CD4-positive, alpha-beta T cell treated with Interleukin-10 for 1 hour (primary cell): ENCODE measurements at regions not wholly inside any gene's neighbourhood (a gene's known extent, or its start where the extent isn't known, plus 50 kb on each side); places are given as distances from the start of the nearest gene placed in this dataset.
"Not testable (repeated sequence)": the region's sequence is repeated elsewhere in the genome, so short reads cannot be mapped to it uniquely, and the experiment has no call there.

Experiments
- DNase-seq: peaks from one replicate; pipeline ENCODE4 v3.0.0-alpha.2; 2020

- no peak for DNase-seq
These were observed 687.9 kb downstream of the MECOM start for GRCh38 chr3:168975576-168975975.

DNA sequence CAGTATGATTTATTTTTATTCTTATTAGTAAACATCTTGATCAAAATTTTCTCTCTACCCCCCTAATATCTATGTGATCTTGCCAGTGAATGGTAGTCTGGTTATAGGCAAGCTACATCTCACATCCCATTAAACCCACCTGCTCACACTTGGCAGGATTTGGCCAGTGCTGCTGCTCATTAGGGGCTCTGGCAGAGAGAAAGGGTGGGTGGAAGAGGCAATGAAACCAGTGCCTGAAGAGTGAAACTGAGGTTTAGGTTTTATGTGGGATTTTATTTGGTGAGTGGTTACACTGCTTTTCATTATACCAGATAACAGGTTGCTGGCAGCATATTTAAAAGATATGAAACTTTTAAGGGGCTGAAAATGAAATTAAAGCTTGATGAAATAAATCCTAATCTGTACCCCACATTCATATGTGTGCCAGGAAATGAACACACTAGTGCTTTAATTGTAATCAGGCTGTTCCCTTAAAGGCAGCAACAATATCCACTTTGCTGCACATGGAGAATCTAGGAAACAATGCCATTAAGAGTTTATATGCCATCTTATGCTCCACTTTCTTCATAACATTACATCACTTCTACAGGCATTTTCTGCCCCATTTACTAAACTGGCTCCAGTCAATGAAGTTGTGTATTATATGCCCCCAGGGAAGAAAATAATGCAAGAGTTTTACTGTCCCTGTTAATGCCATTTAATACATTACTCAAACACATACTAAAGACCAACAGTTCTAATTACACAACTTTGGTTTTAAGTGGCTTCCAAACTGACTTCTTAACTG, 688.7 kb downstream of the MECOM start:
- no peak for DNase-seq

GRCh38 chr3:168973897-168974296, 689.6 kb downstream of the MECOM start:
- DNase-seq: no peak

GRCh38 chr3:168973206-168973605, 690.3 kb downstream of the MECOM start:
- no peak for DNase-seq

DNA sequence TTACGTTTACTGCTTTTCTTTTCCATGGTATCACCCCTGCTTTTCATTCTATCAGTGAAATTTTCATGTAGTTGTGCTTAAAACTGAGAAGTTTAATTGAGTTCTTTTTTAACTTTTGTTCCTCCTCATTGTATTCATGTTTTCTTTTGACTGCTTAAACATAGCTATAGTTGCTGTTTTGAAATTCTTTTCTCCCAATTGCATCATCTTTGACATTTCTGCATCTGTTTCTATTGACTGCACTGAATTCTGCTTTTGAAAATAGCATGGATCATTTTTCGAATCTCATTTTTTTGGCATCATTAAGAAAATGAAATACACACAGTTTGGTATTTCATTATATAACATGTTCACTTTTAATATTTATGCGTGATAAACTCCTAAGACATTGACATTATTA, 694.9 kb downstream of the MECOM start:
- no peak for DNase-seq

DNA sequence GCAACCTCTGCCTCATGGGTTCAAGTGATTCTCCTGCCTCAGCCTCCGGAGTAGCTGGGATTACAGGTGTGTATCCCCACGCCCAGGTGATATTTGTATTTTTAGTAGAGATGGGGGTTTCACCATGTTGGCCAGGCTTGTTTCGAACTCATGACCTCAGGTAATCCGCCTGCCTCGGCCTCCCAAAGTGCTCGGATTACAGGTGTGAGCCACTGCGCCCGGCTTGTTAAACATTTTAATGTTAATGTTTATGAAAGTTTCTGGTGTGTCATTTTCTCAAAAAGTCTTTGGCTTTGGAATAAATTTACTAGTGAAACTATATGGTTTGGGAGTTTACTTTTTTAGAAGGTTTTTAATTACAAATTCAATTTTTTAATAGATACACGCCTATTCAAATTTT, 698.8 kb downstream of the MECOM start:
- DNase-seq: no peak

GRCh38 chr3:168961271-168961670, 702.2 kb downstream of the MECOM start:
- DNase-seq: no peak

- DNase-seq: no peak
These were observed 703.8 kb downstream of the MECOM start for GRCh38 chr3:168959731-168960130.

- DNase-seq: no peak
These were observed 705.0 kb downstream of the MECOM start for GRCh38 chr3:168958466-168958865.

DNA sequence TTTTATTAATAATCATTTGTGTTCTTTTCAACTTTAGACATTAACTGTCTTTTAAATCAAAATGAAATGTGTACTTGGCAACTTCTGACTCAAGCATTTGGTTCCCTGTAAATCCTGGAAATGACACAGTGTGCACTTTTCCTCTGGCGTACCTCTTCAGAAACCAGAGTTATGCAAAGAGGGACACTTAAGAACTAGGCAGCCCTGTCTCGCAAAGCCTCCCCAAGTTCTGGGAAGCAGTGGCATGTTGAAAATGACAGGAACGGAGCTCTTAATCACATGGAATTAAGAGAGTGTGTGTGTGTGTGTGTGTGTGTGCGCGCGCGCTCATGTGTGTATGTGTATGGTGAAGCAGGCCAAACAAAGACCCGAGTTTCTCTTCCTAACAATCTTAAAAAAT, 707.4 kb downstream of the MECOM start:
- no peak for DNase-seq

GRCh38 chr3:168952551-168952950, 711.0 kb downstream of the MECOM start:
- DNase-seq: no peak

DNA sequence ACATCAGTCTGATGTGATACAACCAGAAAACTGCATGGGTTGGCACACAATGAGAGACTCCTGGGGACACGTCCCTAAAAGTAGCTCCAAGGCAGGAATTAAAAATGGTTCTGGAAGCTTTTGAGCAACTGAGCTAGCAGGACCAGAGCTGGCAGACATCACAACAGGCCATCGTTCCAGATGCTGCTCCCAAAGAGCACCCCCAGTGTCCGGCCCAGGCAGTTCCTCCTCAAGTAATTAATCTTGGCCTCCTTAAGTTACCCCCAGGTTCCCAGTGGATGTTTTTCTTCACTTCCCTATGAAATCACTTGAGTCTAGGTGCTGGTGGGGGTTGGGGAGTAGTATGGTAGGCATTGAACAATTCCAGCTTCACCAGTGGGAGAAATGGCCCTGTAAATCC, 711.6 kb downstream of the MECOM start:
- no peak for DNase-seq

DNA sequence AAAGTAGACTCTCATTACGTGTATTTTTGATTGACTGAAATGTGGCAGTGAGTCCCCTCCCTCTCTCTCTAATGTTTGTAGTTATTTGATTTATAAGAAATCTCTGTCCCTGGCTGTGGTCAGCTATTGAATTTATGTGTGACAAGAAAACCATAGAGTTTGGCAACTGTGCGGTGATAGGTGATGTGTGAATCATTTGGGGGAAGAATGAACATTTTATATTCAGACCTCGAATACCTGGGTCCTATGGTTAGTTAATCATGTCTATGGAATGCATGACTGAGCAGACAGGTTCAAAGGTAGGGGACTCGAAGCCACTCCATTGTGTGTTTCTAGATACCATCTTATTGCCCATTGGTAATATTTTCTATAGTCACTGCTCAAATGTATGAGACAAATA, 712.1 kb downstream of the MECOM start:
- no peak for DNase-seq

DNA sequence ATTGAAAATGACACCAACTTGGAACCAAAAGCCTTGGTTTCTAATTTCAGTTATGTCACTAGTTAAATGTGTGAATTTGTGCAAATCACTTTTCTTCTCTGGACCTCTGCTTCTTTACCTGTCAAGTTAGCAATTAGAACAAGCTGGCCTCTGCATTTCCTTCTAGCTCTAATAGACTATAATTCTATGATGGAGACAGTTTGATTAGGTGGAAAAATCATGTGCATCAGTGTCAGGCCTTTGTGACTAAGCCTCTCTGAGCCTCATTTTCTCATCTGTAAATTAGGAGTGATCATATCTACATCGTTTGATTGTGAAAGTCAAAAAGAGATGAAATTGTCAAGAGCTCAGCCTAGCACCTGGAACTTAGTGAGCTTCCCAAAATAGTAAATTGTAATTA, 712.9 kb downstream of the MECOM start:
- DNase-seq: no peak

DNA sequence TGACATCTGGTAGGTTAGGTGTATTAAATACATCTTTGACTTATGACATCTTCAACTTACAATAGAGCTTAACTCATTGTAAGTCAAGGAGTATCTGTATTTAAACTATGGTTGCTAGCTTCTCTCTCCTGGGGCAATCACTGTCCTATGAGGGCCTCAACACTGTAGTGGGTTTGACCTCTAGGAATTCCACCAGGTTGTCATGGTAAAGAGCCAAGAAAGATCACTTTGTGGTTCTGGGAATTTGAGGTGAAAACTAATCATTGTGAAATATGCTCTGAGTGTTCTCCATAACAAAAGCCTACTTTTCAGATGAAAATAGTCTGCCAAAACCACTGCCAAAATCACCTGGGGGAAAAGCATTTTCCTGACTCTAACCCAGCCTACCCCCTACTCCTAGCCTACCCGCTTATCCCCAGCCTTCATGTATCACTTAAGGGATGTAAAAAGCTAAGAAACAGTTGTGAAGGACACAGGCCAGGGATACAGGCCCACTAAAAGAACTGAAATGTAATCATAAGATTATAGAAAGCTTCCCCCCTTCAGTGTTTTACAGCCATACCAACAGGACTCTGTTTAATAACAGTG, 723.8 kb downstream of the MECOM start:
- no peak for DNase-seq

DNA sequence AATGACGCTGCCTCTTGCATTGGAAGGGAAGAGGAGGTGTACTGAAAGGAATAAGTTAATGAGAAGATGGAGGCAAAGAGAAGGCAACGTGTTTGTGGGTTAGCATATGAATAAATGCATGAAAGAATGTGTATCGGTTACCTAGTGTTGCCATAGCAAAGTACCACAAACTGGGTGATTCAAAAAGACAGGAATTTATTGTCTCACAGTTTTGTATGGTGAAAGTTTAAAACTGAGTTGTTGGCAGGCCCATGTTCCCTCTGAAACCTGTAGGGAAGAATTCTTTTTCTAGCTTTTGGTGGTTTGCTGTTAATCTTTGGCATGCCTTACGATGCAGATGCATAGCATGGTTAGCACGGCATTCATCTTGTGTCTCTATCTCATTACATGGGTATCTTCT, 729.9 kb downstream of the MECOM start:
- DNase-seq: no peak

GRCh38 chr3:168929997-168930396, 733.5 kb downstream of the MECOM start:
- not testable (repeated sequence) for DNase-seq

GRCh38 chr3:168926426-168926825, 737.1 kb downstream of the MECOM start:
- DNase-seq: no peak

DNA sequence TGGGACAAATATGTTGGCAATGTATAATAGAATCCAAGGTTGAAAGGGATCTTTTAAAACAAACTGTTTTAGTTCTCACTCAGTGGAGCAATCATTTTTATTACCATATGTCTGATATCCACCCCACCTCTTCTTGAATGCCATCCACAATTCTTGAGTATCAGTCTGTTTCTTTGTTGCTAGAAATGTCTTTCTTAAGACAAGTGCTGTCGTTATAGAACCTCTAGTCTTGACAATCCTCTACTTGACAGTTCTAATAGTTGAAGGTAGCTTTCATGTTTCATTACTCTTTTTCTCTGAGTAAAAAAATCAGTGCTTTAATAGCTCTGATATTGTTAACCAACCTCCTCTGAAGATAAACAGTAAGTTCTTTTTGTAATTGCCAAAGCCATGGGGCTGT, 737.9 kb downstream of the MECOM start:
- DNase-seq: no peak

DNA sequence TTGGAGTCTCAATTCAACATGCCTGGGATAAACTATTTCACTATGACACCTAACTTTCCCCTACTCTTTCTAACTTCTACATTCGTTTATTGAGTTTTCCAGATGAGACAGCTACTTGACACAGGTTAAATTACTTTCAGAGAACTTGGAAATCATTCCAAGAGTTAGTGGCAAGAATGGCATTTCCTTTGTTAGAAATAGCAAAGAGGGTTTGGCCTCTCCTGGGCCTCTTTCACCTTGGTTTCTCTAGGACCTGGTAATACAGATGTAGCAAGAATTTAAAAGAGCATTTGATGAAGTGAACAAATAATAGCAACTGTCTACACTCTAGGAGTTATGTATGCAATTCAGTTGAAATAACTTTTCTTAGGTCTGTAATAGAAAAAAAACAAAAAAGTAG, 748.9 kb downstream of the MECOM start:
- no peak for DNase-seq

DNA sequence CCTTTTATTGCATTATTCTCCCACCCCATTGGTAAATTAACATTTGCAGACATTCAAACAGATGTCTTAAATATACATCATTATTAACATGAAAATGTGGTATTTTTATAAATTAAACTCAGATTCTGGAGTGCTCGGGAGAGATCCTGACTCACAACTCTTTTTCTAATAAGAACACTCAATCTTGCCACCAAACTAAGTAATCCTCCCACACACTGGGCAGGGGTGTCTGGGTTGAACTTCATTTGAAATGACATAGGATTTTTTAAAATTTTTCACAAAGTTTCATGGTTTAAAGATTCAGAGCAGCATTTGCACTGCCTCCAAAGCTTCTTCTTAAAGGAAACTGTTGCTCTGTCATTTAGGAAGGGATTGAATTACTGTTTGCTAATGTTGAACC, 754.3 kb downstream of the MECOM start:
- DNase-seq: no peak

GRCh38 chr3:168895419-168895818, 768.1 kb downstream of the MECOM start:
- DNase-seq: no peak

DNA sequence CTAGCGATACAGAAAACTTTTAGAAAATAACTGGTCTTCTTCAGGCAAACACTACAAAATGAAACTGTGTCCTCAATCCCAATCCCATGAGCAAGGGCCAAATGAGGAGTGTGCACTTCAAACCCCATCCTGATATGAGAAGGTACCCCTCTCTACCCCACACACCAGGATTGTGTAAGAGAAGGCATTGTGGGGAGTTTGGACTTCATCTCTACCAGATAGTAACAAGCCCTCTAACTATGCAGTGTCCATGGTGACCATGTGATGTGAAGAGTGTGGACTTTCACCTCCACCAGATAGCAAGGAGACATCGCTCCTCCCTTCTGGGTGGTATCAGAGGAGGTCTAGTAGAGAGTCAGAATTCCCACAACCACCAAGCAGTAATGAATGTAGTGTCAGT, 769.3 kb downstream of the MECOM start:
- no peak for DNase-seq

GRCh38 chr3:168889666-168890065, 773.8 kb downstream of the MECOM start:
- DNase-seq: no peak

DNA sequence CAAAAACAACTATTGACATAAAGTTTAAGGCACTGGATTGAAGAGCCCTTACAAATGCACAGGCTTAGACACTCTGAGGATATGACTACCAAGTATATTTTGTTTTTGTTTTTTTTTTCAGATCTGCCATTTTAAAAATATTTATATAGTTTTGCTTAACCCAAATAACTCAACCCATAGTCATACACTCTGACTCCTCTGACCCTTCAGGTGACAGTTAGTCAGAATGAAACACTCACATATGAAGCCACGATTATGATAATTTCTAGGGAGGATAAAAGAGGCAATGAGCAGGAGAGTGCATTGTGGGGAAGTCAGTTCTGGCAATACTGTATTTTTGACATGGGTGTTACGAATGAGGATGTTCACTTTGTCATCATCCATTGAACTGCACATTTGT, 774.7 kb downstream of the MECOM start:
- DNase-seq: no peak
